ENCODE measurements at regions not wholly inside any gene's neighbourhood (a gene's known extent, or its start where the extent isn't known, plus 50 kb on each side); places are given as distances from the start of the nearest gene placed in this dataset.
A peak's percentile ranks its signal among the peaks of the same experiment; 100 is the strongest.

DNA sequence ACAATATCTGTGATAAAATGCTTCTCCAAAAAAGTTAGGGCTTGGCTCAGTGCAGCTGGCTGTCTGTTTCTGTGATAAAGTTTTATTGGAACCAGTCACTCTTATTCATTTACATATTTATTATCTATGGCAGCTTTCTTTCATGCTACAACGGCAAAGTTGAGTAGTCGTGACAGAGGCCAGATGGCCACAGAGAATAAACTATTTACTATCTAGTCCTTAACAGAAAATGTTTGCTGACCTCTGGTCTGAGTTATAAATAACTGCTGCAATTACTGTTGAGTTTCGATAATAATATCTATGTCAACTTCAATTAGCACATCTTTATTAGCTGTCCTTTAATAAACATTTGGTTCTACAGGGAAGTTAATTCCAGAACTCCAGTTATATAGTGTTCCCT lies 180.2 kb upstream of the RUNX1 start (continued):
- TF ChIP-seq, protein P1, sequence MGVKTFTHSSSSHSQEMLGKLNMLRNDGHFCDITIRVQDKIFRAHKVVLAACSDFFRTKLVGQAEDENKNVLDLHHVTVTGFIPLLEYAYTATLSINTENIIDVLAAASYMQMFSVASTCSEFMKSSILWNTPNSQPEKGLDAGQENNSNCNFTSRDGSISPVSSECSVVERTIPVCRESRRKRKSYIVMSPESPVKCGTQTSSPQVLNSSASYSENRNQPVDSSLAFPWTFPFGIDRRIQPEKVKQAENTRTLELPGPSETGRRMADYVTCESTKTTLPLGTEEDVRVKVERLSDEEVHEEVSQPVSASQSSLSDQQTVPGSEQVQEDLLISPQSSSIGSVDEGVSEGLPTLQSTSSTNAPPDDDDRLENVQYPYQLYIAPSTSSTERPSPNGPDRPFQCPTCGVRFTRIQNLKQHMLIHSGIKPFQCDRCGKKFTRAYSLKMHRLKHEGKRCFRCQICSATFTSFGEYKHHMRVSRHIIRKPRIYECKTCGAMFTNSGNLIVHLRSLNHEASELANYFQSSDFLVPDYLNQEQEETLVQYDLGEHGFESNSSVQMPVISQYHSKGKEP (CRISPR knock-in tag; IDR thresholded peaks at IDR 0.05): no peak
- TF ChIP-seq ZNF530 (CRISPR knock-in tag; IDR thresholded peaks at IDR 0.05; ENCODE audit: low read depth) (no peak), HNRNPLL (IDR thresholded peaks at IDR 0.05; ENCODE audit: low read depth, low read length, poor library complexity, severe bottlenecking) (no peak), PITX1 (CRISPR knock-in tag; IDR thresholded peaks at IDR 0.05) (no peak), GPN1 (CRISPR knock-in tag; IDR thresholded peaks at IDR 0.05; ENCODE audit: borderline replicate concordance) (no peak), ZNF224 (CRISPR knock-in tag; IDR thresholded peaks at IDR 0.05) (no peak), MBNL3 (CRISPR knock-in tag; conservative IDR thresholded peaks at IDR 0.05) (no peak), PHF20 (CRISPR knock-in tag; IDR thresholded peaks at IDR 0.05) (no peak), PHB2 (IDR thresholded peaks at IDR 0.05; ENCODE audit: partially characterized antibody) (no peak)
- TF ChIP-seq, protein P2, sequence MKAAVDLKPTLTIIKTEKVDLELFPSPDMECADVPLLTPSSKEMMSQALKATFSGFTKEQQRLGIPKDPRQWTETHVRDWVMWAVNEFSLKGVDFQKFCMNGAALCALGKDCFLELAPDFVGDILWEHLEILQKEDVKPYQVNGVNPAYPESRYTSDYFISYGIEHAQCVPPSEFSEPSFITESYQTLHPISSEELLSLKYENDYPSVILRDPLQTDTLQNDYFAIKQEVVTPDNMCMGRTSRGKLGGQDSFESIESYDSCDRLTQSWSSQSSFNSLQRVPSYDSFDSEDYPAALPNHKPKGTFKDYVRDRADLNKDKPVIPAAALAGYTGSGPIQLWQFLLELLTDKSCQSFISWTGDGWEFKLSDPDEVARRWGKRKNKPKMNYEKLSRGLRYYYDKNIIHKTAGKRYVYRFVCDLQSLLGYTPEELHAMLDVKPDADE (CRISPR knock-in tag; IDR thresholded peaks at IDR 0.05): no peak
- TF ChIP-seq, protein P3, sequence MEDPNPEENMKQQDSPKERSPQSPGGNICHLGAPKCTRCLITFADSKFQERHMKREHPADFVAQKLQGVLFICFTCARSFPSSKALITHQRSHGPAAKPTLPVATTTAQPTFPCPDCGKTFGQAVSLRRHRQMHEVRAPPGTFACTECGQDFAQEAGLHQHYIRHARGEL (CRISPR knock-in tag; IDR thresholded peaks at IDR 0.05): no peak

DNA sequence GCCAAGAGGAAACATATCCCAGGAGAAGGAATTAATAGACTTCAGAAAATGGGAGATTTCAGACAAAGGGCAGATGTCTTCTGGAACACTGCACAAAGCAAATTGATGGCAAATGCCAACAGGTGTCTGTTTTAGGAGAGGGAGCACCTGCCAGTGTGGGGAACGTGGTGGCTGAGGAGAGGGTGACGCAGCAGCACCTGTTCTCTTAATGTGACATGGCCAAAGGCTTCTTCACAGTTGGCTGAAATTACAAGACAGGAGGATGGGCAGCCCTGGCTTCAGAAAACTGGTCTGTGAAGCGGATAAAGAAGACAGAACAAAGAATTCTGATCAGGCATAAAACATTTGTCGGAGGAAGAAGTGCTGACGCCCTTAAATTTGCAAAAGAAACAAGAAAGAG lies 178.7 kb upstream of the RUNX1 start:
- Histone ChIP-seq H3K4me1 (ENCODE audit: insufficient read depth, low read length) (peaks cover 19% of the 10 kb centered on the region), H3K36me3 (replicated peaks in 1 of 2; ENCODE audit: control insufficient read depth in 1 of 2, insufficient read depth in 2 of 2, low read length in 2 of 2) (no peaks in the 10 kb centered on the region), H4K20me1 (ENCODE audit: insufficient read depth, low read length) (no peaks in the 10 kb centered on the region), H3K9ac (ENCODE audit: insufficient read depth, low read depth, low read length) (no peak overlapping the region), H3K4me3 (replicated peaks in 1 of 3; ENCODE audit: insufficient read depth in 1 of 3, low read depth in 2 of 3, low read length in 3 of 3) (no peak overlapping the region), H3K4me2 (ENCODE audit: low read depth, low read length) (no peak overlapping the region), H3K9me3 (ENCODE audit: low read length) (no peaks in the 10 kb centered on the region), H3K27me3 (ENCODE audit: control insufficient read depth in 1 of 2, insufficient read depth in 2 of 2, low read length in 2 of 2) (no peaks in the 10 kb centered on the region; a peak in 1 of 5 replicates), H3K79me2 (ENCODE audit: insufficient read depth, low read length) (no peaks in the 10 kb centered on the region), H2AFZ (ENCODE audit: low read length) (no peak overlapping the region), H3K27ac (ENCODE audit: extremely low read length, insufficient read depth, low read length) (no peak overlapping the region)
- in situ Hi-C loops (cut with HindIII; ENCODE audit: extremely low pct_ligation_motif_present, low pct_unique_long_range_greater_than_20kb): no loop called here
- WGBS (ENCODE audit: low lambda C conversion rate): 68% methylated on average over 5 of the region's 5 CpGs
- no peak for TF ChIP-seq HOXA9 (CRISPR knock-in tag; IDR thresholded peaks at IDR 0.05; ENCODE audit: borderline replicate concordance)
- 0 out of 4 replicates have a peak, but pooled peaks of 1 of the 2 experiments have one; percentile 6 for TF ChIP-seq MAFK (conservative IDR thresholded peaks at IDR 0.05 in 1 of 2, IDR thresholded peaks at IDR 0.05 in 1 of 2; ENCODE audit: low read length in 2 of 2)
- BruUV-seq (replicated peaks): no TSS peak
- intact Hi-C loops (cut with micrococcal nuclease; ENCODE audit: unreplicated experiment): no loop called here
- CTCF ChIA-PET (ENCODE audit: low intra/inter-chr PET ratio, low total read pairs): no interaction called here
- ATAC-seq (no peak), DNase-seq (ENCODE audit: low spot score) (no peak), FAIRE-seq (no peak)
- POLR2A ChIA-PET: no interaction called here

All from HepG2 (cell line).